Esophagus muscularis mucosa (tissue), 4 donors: ENCODE measurements at regions not wholly inside any gene's neighbourhood (a gene's known extent, or its start where the extent isn't known, plus 50 kb on each side); places are given as distances from the start of the nearest gene placed in this dataset.

Source experiments
- DNase-seq: peaks from one replicate; pipeline ENCODE4 v3.0.0-alpha.2; 2017; ENCODE audit errors: extremely low spot score
- H3K27ac ChIP-seq, 4 donors: fragments of 200-600 bp; sonication (generic); replicated peaks in 1 of 4; 1 replicate in 3 of 4; 2 replicates in 1 of 4; pipeline ENCODE4 v1.5.1; 2016 to 2019; ENCODE audit warnings: mild to moderate bottlenecking in 1 of 4
- H3K27me3 ChIP-seq, 4 donors: fragments of 200-600 bp; sonication (generic); one replicate each; pipeline versions ENCODE4 v1.5.1 to v1.6.0; 2016 to 2019
- H3K36me3 ChIP-seq, 4 donors: fragments of 200-600 bp; sonication (generic); one replicate each; pipeline ENCODE4 v1.5.1; 2016 to 2019
- H3K4me1 ChIP-seq, 4 donors: fragments of 200-600 bp; sonication (generic); one replicate each; pipeline ENCODE4 v1.5.1; 2016 to 2019
- H3K4me3 ChIP-seq, 4 donors: fragments of 200-600 bp; sonication (generic); 1 replicate in 2 of 4; 2 replicates in 2 of 4; pipeline ENCODE4 v1.5.1; 2016 to 2019; ENCODE audit warnings: mild to moderate bottlenecking in 4 of 4, moderate library complexity in 1 of 4
- H3K9me3 ChIP-seq, 4 donors: fragments of 200-600 bp; sonication (generic); 1 replicate in 3 of 4; 2 replicates in 1 of 4; pipeline ENCODE4 v1.5.1; 2016 to 2019
- CTCF ChIP-seq, 3 experiments: fragments of 200-600 bp in 2 of 3; fragments of 450-650 bp in 1 of 3; sonication (generic) in 2 of 3; IDR thresholded peaks; one replicate each; pipeline ENCODE4 v1.5.1; 2017 to 2019; ENCODE audit warnings: antibody characterized with exemption in 3 of 3, mild to moderate bottlenecking in 2 of 3, moderate library complexity in 1 of 3
- EP300 ChIP-seq: sonication (generic); formaldehyde crosslinking; IDR thresholded peaks from one replicate; pipeline ENCODE4 v1.6.1; 2017; ENCODE audit warnings: antibody characterized with exemption
- POLR2A ChIP-seq: fragments of 450-650 bp; IDR thresholded peaks from one replicate; pipeline ENCODE4 v1.6.1; 2017; ENCODE audit warnings: antibody characterized with exemption, moderate library complexity, mild to moderate bottlenecking, low read depth
- POLR2AphosphoS5 ChIP-seq, 2 donors: sonication (generic); formaldehyde crosslinking; IDR thresholded peaks; one replicate each; pipeline ENCODE4 v1.6.1; 2017; ENCODE audit warnings: antibody characterized with exemption in 2 of 2
- WGBS: methylation state at CpG from one replicate; pipeline ENCODE4 v1.1.5; 2018; 5-methylcytosine and 5-hydroxymethylcytosine counted together
- intact Hi-C: fragments of 100-400 bp; cut with DNase I; formaldehyde crosslinking; loops from one replicate; pipeline ENCODE4 v1.15.1; 2023

GRCh38 chr9:19522558-19522957 is 113.7 kb downstream of the ACER2 start:
- intact Hi-C loops, result no loop called here
- DNase-seq, result no peak
- no peak overlapping the region for H3K27ac ChIP-seq
- no peak for TF ChIP-seq POLR2A
- no peak for TF ChIP-seq EP300
- TF ChIP-seq CTCF (IDR thresholded peaks at IDR 0.05), result no peak
- no peak for TF ChIP-seq POLR2AphosphoS5 (IDR thresholded peaks at IDR 0.05)
- H3K27me3 ChIP-seq, result no peaks in the 10 kb centered on the region
- H3K4me1 ChIP-seq, result no peaks in the 10 kb centered on the region
- H3K36me3 ChIP-seq, result no peaks in the 10 kb centered on the region
- 50% methylated on average over 2 of the region's 2 CpGs for WGBS
- H3K4me3 ChIP-seq, result no peak overlapping the region
- no peaks in the 10 kb centered on the region for H3K9me3 ChIP-seq

- H3K9me3 ChIP-seq, result no peaks in the 10 kb centered on the region
- DNase-seq, result no peak
- no peak for TF ChIP-seq POLR2AphosphoS5 (IDR thresholded peaks at IDR 0.05)
- no peak for TF ChIP-seq CTCF (IDR thresholded peaks at IDR 0.05)
- no peak for TF ChIP-seq EP300
- TF ChIP-seq POLR2A, result no peak
- no peak overlapping the region for H3K27ac ChIP-seq
- 91% methylated on average over 2 of the region's 2 CpGs for WGBS
- intact Hi-C loops, result no loop called here
- H3K4me1 ChIP-seq, result no peaks in the 10 kb centered on the region
- no peak overlapping the region for H3K4me3 ChIP-seq
- H3K27me3 ChIP-seq, result no peaks in the 10 kb centered on the region
- no peaks in the 10 kb centered on the region for H3K36me3 ChIP-seq
These were observed 112.4 kb downstream of the ACER2 start for GRCh38 chr9:19521205-19521604.

GRCh38 chr9:19517202-19517942 is 108.6 kb downstream of the ACER2 start:
- no peaks in the 10 kb centered on the region for H3K36me3 ChIP-seq

GRCh38 chr9:19516348-19516747 is 107.5 kb downstream of the ACER2 start:
- no peak for DNase-seq
- TF ChIP-seq CTCF (IDR thresholded peaks at IDR 0.05) (no peak), EP300 (no peak), POLR2A (no peak), POLR2AphosphoS5 (IDR thresholded peaks at IDR 0.05) (no peak)
- intact Hi-C loops, result no loop called here
- Histone ChIP-seq H3K4me3 (no peak overlapping the region), H3K36me3 (no peaks in the 10 kb centered on the region), H3K9me3 (no peaks in the 10 kb centered on the region), H3K27ac (no peak overlapping the region), H3K4me1 (no peaks in the 10 kb centered on the region), H3K27me3 (no peaks in the 10 kb centered on the region)
- WGBS, result 73% methylated on average over 4 of the region's 4 CpGs

More at GRCh38 chr9:19517202-19517942, 108.6 kb downstream of the ACER2 start:
- Histone ChIP-seq H3K27me3 (no peaks in the 10 kb centered on the region), H3K4me1 (no peaks in the 10 kb centered on the region), H3K9me3 (no peaks in the 10 kb centered on the region), H3K4me3 (no peak overlapping the region), H3K27ac (no peak overlapping the region)
- intact Hi-C loops, result no loop called here
- WGBS, result 93% methylated on average over 3 of the region's 3 CpGs
- DNase-seq, result no peak
- TF ChIP-seq POLR2AphosphoS5 (IDR thresholded peaks at IDR 0.05) (no peak), POLR2A (no peak), EP300 (no peak)

GRCh38 chr9:19513671-19514275 is 105.0 kb downstream of the ACER2 start:
- Histone ChIP-seq H3K4me1 (no peaks in the 10 kb centered on the region), H3K36me3 (no peaks in the 10 kb centered on the region), H3K9me3 (no peaks in the 10 kb centered on the region), H3K27me3 (no peaks in the 10 kb centered on the region), H3K4me3 (no peak overlapping the region), H3K27ac (no peak overlapping the region)
- DNase-seq, result no peak
- intact Hi-C loops, result no loop called here
- 74% methylated on average over 7 of the region's 7 CpGs for WGBS
- no peak for TF ChIP-seq EP300
- no peak for TF ChIP-seq POLR2A
- no peak for TF ChIP-seq CTCF (IDR thresholded peaks at IDR 0.05)
- no peak for TF ChIP-seq POLR2AphosphoS5 (IDR thresholded peaks at IDR 0.05)
